Stimulated activated CD4-positive, alpha-beta T cell treated with anti-CD3 and anti-CD28 coated beads, TNF-alpha, amount 100 ng/mL, for 24 hours (primary cell): ENCODE measurements at regions not wholly inside any gene's neighbourhood (a gene's known extent, or its start where the extent isn't known, plus 50 kb on each side); places are given as distances from the start of the nearest gene placed in this dataset.
"Not testable (repeated sequence)": the region's sequence is repeated elsewhere in the genome, so short reads cannot be mapped to it uniquely, and the experiment has no call there.

Experiments used
- DNase-seq, 3 experiments: peaks; one replicate each; pipeline ENCODE4 v3.0.0-alpha.2; 2020; ENCODE audit warnings: low read depth in 3 of 3

DNA sequence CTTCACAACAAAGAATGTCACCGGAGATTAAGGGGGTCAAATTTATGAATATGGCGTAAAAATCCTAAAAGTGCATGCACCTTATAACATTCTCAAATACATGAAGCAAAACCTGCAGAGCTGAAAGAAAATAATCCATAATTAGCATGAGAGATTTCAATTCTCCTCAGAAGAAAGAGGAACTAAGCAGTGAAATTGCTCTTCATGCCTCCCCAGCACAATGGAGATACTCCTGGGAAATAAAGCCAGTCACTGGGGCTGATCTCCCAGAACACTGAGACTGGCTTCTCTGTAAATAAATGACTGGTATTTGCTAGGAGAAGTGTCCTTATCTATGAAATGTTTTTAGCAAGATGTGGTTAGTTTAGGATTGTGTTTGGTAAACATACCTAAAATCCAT lies 68.1 kb downstream of the GOLGA6L6 start:
- DNase-seq = not testable (repeated sequence)

GRCh38 chr15:20472983-20473382 lies 68.6 kb downstream of the GOLGA6L6 start:
- DNase-seq = not testable (repeated sequence)

DNA sequence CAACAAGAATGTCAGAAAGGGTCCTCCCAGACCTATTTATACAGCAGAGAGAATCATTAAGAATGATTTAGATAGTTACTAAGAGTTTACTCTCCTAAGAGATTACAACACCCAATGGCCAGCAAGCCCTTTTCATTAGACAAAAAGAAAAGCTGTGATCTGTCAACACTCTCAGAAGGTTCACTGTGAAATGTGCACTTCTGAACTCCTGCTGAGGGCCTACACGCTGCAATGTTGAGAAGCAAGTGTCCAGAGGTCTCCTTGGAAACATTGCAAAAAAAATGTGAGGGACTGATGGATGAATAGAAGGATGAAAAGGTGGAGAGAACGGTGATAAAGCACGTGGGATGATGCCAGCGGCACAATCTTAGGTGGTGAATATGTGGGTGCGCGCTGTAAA lies 70.8 kb downstream of the GOLGA6L6 start:
- not testable (repeated sequence) for DNase-seq

GRCh38 chr15:20441138-20441537 lies 100.5 kb downstream of the GOLGA6L6 start:
- DNase-seq = not testable (repeated sequence)

- not testable (repeated sequence) for DNase-seq
Measured at GRCh38 chr15:20440390-20440789, 101.2 kb downstream of the GOLGA6L6 start.

DNA sequence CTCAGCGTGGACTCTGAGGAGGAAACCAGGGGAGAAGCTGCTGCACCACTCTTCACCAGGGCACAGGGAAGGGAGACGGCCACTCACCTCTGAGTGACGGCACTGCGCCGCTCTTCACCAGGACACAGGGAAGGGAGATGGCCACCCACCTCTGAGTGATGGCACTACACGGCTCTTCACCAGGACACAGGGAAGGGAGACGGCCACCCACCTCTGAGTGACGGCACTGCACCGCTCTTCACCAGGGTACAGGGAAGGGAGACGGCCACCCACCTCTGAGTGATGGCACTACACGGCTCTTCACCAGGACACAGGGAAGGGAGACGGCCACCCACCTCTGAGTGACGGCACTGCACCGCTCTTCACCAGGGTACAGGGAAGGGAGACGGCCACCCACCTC lies 102.5 kb downstream of the GOLGA6L6 start:
- not testable (repeated sequence) for DNase-seq

- DNase-seq = not testable (repeated sequence)
Measured at GRCh38 chr15:20438255-20438654, 103.3 kb downstream of the GOLGA6L6 start.

DNA sequence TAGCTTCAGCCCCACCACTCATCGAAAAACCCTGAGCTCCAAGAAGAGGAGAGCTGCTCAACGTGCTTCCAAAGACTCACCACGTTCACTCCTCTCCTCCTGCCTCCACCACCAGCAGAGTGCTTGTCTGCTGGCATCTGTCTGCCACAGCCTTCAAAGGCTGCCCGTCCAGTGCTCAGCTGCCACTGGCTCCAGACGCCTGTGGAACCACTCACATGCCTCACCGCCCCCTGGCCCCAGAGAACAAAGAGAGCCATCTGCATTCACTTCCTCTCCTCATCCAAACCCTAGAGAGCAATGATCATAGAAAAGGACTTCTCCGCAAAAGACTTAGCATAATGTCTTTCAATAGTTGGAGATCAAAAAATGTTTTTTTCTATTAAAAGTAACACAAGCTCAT lies 108.1 kb downstream of the GOLGA6L6 start:
- not testable (repeated sequence) for DNase-seq

GRCh38 chr15:20430495-20430894 lies 111.1 kb downstream of the GOLGA6L6 start:
- not testable (repeated sequence) for DNase-seq

- DNase-seq = not testable (repeated sequence)
Measured at GRCh38 chr15:20420710-20421109, 120.9 kb downstream of the GOLGA6L6 start.

DNA sequence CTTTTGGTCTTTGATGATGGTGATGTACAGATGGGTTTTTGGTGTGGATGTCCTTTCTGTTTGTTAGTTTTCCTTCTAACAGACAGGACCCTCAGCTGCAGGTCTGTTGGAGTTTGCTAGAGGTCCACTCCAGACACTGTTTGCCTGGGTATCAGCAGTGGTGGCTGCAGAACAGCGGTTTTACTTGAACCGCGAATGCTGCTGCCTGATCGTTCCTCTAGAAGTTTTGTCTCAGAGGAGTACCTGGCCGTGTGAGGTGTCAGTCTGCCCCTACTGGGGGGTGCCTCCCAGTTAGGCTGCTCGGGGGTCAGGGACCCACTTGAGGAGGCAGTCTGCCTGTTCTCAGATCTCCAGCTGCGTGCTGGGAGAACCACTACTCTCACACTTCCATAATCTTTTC lies 125.0 kb downstream of the GOLGA6L6 start:
- not testable (repeated sequence) for DNase-seq

DNA sequence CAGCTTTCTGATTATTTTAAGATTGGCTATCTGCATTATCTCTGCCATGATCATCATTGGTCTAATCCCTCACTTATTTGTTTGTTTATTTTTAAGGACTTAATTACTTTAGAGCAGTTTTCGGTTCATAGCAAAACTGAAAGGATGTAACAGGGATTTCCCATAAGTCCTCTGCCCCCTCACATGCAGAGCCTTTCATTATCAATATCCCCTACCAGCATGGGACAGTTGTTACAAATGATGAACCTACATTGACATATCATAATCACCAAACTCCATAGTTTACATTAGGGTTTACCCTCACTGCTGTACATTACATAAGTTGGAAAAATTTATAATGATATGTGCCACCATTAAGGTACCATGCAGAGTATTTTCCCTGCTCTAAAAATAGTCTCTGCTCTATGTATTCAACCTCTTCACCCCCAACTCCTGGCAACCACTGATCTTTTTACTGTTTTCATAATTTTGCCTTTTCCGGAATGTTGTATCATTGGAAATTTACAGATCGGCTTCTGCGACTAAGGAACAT lies 131.9 kb downstream of the GOLGA6L6 start:
- not testable (repeated sequence) for DNase-seq

DNA sequence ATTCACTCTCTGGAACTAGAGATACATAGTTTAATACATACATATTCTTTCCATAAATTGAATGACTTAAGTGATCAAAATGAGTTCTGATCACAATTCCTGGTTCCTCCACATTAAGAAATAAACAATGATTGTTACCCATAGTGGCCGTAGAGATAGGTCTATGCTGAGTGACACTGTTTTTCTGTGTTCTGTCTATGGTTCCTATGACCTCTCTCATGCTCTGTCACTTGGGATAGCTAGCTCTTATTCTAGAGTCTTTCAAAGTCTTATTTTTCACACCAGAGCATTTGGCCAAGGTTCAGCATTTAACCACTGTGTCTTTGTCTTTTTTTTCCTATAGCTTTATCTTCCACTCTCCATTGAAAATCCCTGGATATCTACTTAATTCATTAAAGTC lies 132.4 kb downstream of the GOLGA6L6 start:
- DNase-seq = no peak

GRCh38 chr15:20407553-20407952 lies 134.0 kb downstream of the GOLGA6L6 start:
- no peak for DNase-seq

DNA sequence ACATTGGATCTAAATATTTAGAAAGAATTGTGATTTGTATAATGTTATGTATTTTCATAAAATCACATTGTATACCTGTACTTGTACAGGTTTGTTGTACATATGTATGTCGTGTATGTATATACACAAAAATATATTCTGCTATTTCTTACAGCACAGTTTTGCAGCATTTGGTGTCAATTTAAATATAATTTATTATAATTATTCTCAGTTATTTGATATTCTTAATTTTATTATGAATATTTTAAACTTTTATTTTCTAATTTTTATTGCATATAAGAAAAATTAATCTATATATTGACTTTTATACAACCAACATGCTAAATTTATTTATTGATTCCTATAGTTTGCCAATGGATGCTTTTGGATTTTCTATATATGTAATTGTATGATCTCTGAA lies 137.0 kb downstream of the GOLGA6L6 start:
- DNase-seq = not testable (repeated sequence)

DNA sequence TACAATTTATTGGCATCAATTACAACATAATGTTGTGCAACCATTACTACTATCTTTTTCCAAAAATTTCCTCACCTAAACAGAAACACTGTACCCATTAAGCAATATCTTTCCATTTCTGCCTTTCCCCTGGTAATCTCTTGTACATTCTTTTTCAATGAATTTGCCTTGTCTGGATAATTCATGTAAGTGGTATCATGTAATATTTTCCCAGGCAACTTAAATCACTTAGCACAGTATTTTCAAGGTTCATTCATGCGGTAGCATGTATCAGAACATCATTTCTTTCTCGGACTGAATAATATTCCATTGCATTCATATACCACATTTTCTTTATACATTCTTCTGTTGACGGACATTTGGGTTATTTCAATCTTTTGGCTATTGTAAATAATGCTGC lies 139.0 kb downstream of the GOLGA6L6 start:
- DNase-seq = not testable (repeated sequence)

GRCh38 chr15:20401058-20401457 lies 140.5 kb downstream of the GOLGA6L6 start:
- not testable (repeated sequence) for DNase-seq

- not testable (repeated sequence) for DNase-seq
Measured at GRCh38 chr15:20398680-20399079, 142.9 kb downstream of the GOLGA6L6 start.

GRCh38 chr15:20388161-20388560 lies 153.4 kb downstream of the GOLGA6L6 start:
- not testable (repeated sequence) for DNase-seq

- no peak for DNase-seq
Measured at GRCh38 chr15:20386198-20386597, 155.4 kb downstream of the GOLGA6L6 start.

DNA sequence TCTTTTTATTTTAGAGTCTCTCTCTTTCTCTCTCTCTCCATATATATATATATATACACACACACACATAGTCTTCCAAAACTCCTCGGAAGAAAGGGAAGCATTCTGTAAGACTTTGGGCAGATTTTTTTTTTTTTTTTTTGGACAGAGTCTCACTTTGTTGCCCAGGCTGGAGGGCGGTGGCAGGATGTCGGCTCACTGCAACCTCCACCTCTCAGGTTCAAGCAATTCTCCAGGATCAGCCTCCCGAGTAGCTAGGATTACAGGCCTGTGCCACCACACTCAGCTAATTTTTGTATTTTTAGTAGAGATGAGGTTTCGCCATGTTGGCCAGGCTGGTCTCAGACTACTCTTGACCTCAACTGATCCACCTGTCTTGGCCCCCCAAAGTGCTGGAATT lies 161.4 kb downstream of the GOLGA6L6 start:
- not testable (repeated sequence) for DNase-seq

DNA sequence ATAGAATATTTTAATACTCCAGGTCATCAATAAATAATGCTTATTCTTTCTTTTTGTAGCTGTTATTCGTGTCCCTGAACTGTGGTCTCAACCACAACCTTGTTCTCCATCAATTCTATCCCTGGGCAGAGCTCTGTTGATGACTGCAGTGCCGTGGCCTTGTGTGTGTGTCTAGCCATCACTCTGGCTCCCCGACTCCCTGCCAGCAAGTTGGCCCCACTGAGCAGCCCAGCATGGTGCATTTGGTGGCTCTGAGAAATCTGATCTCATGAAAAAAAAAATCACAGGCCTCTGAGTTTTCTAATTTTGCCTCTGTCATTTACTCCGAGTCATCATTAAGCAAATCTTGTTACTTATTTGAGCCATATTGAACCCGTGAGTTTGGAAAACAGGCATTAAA lies 164.7 kb downstream of the GOLGA6L6 start:
- DNase-seq = no peak

GRCh38 chr15:20372416-20372815 lies 169.2 kb downstream of the GOLGA6L6 start:
- DNase-seq = not testable (repeated sequence)

GRCh38 chr15:20369500-20369899 lies 172.1 kb downstream of the GOLGA6L6 start:
- no peak for DNase-seq
